Glutamatergic neuron (in vitro differentiated cells): ENCODE measurements at regions not wholly inside any gene's neighbourhood (a gene's known extent, or its start where the extent isn't known, plus 50 kb on each side); places are given as distances from the start of the nearest gene placed in this dataset.

Source experiments
- DNase-seq: peaks from one replicate; pipeline ENCODE4 v3.0.0; 2022
- H3K27ac Mint-ChIP-seq: one replicate; pipeline ENCODE4 v1.8.0; 2020; ENCODE audit warnings: mild to moderate bottlenecking, mixed read lengths, inconsistent platforms; ENCODE audit not compliant: unreplicated experiment
- H3K27me3 Mint-ChIP-seq: one replicate; pipeline ENCODE4 v1.8.0; 2020; ENCODE audit warnings: mild to moderate bottlenecking, moderate library complexity, mixed read lengths, inconsistent platforms; ENCODE audit not compliant: unreplicated experiment
- H3K36me3 Mint-ChIP-seq: one replicate; pipeline ENCODE4 v1.8.0; 2020; ENCODE audit warnings: mild to moderate bottlenecking, mixed read lengths, inconsistent platforms; ENCODE audit not compliant: unreplicated experiment
- H3K4me1 Mint-ChIP-seq: one replicate; pipeline ENCODE4 v1.8.0; 2020; ENCODE audit warnings: mild to moderate bottlenecking, low read depth, mixed read lengths, inconsistent platforms; ENCODE audit not compliant: unreplicated experiment
- H3K4me3 Mint-ChIP-seq: one replicate; pipeline ENCODE4 v1.8.0; 2020; ENCODE audit warnings: mild to moderate bottlenecking, mixed read lengths, inconsistent platforms; ENCODE audit not compliant: unreplicated experiment
- H3K9me3 Mint-ChIP-seq: one replicate; pipeline ENCODE4 v1.8.0; 2020; ENCODE audit warnings: mild to moderate bottlenecking, moderate library complexity, mixed read lengths, inconsistent platforms; ENCODE audit not compliant: unreplicated experiment
- TF ChIP-seq, protein P1 (sequence below): fragments of 200-600 bp; sonication (generic); IDR thresholded peaks from one replicate; pipeline ENCODE4 v1.5.0; 2021; ENCODE audit not compliant: partially characterized antibody, unreplicated experiment

DNA sequence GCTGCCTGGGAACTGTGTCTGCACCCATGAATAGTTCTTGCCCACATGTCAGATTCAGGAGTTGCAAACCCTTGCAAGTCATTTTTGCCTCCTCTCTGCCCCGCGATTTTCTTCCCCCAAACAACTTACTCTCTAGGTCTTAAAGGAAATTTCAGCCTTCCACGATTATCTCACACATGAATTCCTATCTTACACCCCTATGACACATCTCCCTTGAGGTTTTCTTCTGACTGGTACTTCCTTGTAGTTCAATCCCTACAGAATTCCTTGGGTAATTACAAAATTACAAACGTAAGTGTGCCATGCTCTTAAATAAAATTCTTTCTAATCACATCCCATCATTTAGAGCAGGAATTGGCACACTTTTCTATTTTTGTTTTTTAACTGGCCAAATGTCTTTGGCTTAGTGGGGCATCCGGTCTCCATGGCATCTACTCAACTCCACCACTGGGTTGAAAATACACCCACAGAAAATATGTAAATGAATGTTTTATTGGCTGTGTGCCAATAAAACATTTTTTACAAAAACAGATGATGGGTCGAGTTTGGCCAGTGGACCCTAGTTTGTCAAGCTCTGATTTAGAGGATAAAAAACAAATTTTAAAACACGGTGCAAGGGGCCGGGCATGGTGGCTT lies 536.4 kb upstream of the AMELY start:
- Mint-ChIP-seq H3K27me3 (peaks cover 2% of the 10 kb centered on the region), H3K36me3 (no peaks in the 10 kb centered on the region), H3K9me3 (no peaks in the 10 kb centered on the region), H3K27ac (no peak overlapping the region), H3K4me1 (no peaks in the 10 kb centered on the region), H3K4me3 (no peak overlapping the region)
- TF ChIP-seq, protein P1, sequence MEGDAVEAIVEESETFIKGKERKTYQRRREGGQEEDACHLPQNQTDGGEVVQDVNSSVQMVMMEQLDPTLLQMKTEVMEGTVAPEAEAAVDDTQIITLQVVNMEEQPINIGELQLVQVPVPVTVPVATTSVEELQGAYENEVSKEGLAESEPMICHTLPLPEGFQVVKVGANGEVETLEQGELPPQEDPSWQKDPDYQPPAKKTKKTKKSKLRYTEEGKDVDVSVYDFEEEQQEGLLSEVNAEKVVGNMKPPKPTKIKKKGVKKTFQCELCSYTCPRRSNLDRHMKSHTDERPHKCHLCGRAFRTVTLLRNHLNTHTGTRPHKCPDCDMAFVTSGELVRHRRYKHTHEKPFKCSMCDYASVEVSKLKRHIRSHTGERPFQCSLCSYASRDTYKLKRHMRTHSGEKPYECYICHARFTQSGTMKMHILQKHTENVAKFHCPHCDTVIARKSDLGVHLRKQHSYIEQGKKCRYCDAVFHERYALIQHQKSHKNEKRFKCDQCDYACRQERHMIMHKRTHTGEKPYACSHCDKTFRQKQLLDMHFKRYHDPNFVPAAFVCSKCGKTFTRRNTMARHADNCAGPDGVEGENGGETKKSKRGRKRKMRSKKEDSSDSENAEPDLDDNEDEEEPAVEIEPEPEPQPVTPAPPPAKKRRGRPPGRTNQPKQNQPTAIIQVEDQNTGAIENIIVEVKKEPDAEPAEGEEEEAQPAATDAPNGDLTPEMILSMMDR, result no peak
- DNase-seq, result no peak

DNA sequence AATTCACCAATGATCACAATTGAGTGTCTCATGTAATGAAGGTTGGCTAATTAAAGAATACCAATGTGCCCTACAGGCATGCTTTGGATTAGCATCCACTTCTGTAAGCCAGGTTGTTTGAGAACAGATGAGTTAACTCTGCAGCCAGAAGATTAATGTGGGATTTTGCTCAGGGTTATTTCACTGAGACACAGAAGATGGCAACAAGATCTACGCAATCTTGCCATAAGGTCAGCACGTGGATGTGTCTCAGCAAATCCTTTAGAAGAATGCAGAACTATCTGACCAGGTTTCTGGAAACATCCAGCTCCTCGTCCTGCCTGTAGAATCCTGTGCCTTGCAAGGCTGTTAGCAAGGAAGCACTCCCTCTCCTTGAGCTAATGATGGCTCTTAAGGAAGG lies 532.6 kb upstream of the AMELY start:
- DNase-seq, result no peak
- Mint-ChIP-seq H3K36me3 (no peaks in the 10 kb centered on the region), H3K27ac (no peak overlapping the region), H3K27me3 (peaks cover 2% of the 10 kb centered on the region), H3K4me3 (no peak overlapping the region), H3K9me3 (no peaks in the 10 kb centered on the region), H3K4me1 (no peaks in the 10 kb centered on the region)
- TF ChIP-seq, protein P1, result no peak

DNA sequence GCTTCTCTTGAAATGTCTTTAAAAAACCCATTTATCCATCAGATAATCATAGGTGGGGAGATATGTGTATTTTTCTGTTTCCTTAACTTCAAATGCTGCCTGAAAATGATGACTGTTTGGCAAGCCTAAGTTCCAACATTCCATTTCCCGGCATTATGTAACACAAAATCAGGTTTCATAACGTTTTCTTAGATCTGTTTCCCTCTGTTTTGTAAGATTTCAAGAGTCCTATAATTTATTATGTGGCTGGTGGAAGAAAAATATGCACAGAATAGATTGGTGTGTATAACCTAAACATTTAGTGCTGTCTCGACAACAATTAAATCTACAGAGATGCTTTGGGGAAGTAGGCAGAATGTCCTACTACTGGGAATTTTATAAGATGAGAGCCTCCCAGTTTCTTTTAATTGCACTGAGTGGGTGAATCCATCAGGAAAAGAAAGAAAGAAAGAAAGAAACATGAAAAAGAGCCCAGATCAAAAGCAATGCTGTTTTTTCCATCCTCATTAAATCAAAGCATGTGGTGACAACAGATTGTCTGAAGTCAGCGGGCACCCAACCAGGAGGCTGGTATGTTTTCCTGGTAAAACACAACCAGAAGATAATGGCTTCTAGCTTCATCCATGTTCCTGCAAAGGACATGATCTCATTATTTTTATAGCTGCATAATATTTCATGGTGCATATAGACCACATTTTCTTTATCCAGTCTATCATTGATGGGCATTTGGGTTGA lies 529.4 kb upstream of the AMELY start:
- no peak for DNase-seq

DNA sequence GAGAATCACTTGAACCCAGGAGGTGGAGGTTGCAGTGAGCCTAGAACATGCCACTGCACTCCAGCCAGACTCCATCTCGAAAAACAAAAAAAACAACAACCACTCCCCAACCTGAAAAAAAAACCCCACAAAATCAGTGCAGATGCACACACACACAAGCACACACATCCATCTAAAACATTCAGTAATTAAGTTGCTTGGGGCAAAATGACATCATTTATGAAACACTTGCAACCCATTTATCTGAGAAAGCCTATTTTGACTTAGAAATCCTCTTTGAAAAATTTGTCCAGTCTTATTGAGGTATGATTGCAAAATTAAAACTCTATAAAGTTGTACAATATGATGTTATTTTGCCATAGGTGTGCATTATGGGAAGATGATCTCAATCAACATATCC lies 525.5 kb upstream of the AMELY start:
- Mint-ChIP-seq H3K4me3 (no peak overlapping the region), H3K27ac (no peak overlapping the region), H3K27me3 (no peaks in the 10 kb centered on the region), H3K9me3 (no peaks in the 10 kb centered on the region), H3K36me3 (no peaks in the 10 kb centered on the region), H3K4me1 (no peaks in the 10 kb centered on the region)
- no peak for DNase-seq
- TF ChIP-seq, protein P1, result no peak

More for the DNA sequence above, 529.4 kb upstream of the AMELY start:
- H3K27ac Mint-ChIP-seq, result no peak overlapping the region
- H3K36me3 Mint-ChIP-seq, result no peaks in the 10 kb centered on the region
- TF ChIP-seq, protein P1, result no peak
- H3K9me3 Mint-ChIP-seq, result no peaks in the 10 kb centered on the region
- no peaks in the 10 kb centered on the region for H3K27me3 Mint-ChIP-seq
- no peaks in the 10 kb centered on the region for H3K4me1 Mint-ChIP-seq
- H3K4me3 Mint-ChIP-seq, result no peak overlapping the region
